CD4-positive, alpha-beta T cell treated with Interferon alpha-2 for 1 hour (primary cell): ENCODE measurements at regions not wholly inside any gene's neighbourhood (a gene's known extent, or its start where the extent isn't known, plus 50 kb on each side); places are given as distances from the start of the nearest gene placed in this dataset.

ENCODE experiments used
- DNase-seq, 2 donors: peaks; one replicate each; pipeline ENCODE4 v3.0.0-alpha.2; 2020 to 2022

DNA sequence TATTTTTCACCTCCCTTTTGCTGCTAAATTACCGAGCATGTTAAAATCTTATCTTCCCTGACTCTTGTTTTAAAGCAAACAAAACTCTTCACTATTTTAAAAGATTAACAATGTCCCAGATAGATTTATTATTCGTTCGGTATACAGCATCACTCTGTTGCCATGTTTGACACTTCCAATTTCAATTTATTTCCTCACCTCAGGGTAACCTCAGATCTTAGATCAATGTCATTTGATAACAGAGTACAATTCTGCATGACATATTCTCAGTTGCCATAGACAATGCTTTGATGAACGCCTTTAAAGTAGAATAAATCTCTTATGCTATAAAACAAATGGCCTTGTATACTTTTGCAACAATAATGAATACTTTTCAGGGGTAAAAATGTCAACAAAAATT lies 1078.1 kb upstream of the IGFBP7 start:
- DNase-seq = no peak

DNA sequence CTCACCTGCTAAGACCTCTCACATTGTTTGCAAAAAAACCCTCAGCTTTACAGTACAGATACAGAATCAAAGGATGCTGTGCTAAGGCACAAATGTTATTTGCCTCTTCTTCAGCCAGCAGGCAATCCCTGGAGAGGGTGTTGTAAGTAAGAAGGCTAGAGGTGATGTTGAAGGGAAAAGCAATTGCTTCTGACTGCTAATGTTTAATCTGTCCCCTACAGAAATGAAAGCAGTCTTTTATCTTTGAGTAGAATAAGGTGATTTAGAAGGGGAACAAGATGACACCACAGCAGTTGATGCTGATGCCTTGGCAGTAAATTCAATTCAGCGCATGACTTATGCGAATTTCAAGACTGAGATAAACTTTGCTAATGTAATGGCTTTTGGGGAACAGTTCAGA lies 1064.8 kb upstream of the IGFBP7 start:
- DNase-seq = no peak

DNA sequence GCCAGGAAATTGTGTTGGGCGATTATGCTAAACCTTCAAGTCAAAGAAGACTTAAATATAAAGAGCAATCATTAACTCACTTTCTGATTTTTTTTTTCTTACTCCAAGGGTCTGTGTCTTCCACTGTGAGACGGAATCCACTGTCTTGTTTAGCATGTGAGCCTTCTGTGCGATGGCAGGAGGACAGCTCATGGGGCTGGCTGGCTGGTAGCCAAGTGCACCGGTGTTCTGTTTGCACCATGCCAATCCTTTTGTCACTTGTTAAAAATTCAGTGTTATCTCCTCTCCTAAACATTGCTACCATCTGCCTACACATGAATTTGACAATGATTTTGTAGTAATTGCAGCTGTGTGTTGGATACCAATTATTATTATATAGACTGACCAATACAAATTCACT lies 1056.3 kb upstream of the IGFBP7 start:
- DNase-seq = no peak

DNA sequence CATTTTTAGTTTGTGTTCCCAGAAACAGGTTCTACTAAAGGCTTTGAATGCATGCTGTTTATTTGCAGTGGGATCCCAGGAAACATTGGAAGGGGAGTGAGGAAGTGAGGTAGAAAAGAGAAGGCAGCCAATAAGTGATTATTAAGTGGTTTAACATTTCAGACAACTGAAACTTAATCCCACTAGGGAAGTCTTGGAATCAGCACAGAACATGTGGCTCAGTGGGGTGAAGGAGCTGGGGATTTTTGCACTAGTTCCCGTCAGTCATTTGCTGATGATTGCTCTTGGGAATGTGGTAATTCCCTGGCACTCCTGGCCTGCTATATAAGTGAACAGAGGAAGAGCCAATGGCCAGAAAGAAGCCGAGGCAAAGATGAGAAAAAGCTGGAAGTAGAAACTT lies 1053.0 kb upstream of the IGFBP7 start:
- no peak for DNase-seq

DNA sequence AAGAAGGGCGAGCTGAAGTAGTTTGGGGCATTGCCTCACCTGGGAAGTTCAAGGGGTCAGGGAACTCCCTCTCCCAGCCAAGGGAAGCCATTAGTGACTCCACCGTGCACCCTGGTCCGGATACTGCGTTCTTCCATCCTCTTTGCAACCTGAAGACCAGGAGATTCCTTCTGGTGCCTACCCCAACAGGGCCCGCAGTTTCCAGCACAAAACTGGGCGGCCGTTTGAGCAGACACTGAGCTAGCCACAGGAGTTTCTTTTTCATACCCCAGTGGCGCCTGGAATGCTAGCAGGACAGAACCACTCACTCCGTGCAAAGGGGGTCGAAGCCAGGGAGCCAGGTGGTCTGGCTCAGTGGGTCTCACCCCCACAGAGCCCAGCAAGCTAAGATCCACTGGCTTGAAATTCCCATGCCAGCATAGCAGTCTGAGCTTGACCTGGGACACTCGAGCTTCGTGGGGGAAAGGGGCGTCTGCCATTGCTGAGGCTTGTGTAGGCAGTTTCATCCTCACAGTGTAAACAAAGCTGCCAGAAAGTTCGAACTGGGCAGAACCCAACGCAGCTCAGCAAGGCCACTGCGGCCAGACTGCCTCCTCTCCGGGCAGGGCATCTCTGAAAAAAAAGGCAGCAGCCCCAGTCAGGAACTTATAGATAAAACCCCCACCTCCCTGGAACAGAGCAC lies 1039.4 kb upstream of the IGFBP7 start:
- no peak for DNase-seq

DNA sequence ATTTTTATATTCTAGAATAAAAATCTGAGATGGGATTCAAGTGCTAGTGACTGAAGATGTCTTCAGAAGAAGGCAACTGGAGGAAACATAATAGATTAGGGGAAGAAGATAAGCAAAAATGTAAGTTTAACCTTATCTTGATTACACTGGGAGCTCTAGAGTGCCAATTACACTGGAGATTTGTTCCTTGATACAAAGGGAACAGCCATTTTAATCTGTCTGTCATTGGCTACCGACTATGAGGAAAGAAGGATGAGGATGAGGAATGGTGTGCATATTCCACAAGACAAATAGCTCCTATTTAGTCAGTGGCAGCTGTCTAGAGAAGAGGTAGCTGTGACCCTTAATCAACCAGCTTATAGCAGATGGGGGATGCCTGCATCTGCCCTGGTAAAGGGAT lies 1034.5 kb upstream of the IGFBP7 start:
- no peak for DNase-seq

DNA sequence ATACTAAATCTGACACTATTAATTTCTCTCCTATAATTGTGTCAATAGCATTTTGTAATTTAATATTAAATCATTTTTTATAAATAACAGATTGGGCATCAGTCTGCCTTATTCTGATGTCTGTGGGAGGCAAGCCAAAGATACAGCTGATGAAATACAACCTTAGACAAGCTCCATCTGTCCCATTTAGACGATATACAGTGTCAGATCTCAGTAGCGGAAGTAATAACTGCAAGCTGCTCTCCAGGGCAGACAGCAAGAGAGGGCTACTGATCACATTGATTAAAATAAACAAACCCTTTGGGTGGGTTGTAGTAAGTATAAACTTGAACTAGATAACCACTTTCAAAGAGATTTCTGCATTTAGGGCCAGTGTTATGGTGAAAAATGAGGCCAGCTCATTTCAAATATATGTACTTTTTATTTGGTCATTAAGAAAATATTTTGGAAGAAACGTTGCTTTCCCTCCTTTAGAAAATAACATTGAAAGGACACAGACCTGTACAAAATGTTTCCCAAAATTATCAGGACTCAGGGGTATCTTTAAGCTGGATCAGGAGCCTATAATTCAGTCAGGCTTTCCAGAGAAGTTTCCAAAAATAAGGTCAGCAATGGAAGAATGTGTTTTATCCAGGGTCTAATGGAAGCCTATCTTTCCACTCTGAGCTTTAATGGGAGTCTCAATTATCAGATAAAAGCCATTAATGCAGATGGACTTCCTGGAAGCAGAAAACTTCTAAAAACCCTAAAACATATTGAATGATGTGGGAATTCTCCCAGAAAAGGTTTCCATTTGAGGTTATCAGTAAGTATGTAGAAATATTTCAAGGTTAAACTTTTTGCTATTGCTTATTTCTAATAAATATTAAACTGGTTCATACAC lies 1028.8 kb upstream of the IGFBP7 start:
- DNase-seq = no peak

DNA sequence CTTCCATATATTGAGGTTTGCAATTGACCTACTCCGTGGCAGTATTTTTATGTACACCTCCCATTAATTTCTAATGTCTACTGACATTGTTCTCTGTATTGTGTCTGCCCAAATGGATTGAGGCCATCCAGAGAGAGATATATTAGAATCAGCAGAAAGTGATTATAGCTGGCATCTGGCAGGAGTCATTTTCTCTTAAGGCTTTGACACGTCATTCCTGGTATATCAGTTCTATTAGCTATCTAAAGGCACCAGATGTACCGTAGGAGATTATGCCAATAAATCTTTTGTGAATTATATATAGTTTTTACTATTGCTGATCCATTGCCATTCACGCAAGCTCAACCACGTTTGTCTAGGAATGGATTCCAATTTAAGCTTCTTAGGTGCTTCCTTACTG lies 1026.4 kb upstream of the IGFBP7 start:
- no peak for DNase-seq

DNA sequence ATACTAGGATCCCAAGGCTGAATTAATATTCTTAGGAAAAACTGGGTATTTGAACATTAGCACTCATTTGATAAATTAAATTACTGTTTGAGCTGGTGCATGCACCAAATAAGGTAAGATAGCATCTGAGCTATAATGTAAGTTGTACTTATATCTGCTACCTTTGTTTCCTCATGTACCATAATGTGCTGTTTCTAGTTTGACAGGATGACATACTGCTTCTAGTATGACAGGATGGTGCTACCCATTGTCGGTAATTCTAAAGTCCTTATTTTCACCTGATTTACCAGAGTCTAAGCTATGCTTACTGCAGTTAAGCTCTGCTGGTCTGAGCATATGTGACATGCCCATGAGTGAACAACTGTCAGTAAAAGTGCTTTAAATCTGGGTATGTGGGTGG lies 1017.5 kb upstream of the IGFBP7 start:
- no peak for DNase-seq

DNA sequence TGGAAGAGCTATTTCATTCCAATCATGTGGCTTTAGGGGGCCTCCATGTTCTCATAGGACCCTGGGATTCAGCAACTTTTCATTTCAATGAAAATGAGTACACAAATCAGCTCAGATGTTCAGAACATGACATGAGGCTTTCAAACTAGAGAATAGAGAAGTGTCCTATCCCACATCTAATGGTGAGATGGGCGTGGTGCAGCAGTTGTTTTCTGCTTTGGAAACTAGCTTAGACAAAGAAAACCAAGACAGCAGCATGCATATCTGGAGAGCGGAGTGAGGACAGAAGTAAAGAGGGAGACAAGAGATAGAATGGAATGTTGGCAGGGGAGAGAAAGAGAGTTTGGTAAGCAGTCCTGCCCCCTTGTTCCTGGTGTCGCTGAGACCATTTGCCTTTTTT lies 1009.1 kb upstream of the IGFBP7 start:
- no peak for DNase-seq

DNA sequence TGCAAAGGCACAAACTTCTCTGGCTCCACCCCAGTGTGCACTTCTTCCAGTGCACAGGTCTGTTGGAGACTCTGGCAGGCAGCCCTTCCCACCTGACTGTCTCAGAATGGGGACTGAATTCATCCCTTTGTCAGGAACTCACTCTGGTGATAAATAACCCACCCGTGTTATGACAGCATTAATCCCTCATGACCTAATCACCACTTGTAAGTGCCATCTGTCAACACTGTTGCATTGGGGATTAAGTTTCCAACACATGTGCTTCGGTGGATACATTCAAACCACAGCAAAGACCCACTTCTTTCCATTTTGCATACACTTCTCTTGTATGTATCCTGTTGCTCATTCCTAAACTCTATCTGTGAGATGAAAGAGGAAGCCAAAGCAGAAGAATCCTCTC lies 1002.9 kb upstream of the IGFBP7 start:
- DNase-seq = no peak

DNA sequence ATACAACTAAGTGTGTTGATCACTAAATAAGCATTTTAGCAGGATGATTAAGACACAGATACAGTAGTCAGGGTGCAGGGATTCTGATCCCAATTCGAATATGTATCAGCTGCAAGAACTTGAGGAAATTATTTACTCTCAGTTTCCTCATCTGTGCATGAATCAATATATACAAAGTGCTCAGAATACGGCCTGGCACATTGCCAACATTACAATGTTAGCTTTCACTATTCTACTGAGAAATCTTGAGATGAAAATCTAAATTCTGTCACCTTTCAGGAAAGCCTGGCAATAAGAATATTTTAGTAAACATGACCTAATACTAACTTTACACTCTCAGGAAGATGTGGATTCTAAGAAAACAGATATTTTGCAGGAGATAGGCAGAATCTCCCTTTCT lies 1001.6 kb upstream of the IGFBP7 start:
- DNase-seq = no peak

DNA sequence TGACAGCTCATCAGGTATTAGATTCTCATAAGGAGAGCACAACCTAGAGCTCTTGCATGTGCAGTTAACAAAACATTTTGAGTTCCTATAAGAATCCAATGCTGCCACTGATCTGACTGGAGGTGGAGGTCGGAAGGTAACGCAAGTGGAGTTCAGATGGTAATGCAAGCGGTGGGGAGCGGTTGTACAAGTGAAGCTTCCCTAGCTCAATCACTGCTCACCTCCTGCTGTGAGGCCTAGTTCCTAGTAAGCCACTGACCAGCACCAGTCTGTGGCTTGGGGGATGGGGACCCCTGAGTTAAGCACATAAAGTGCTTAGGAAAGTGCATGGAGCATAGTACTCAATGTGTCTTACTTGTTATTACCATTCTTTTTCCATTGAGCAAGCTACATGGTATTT lies 983.2 kb upstream of the IGFBP7 start:
- no peak for DNase-seq

DNA sequence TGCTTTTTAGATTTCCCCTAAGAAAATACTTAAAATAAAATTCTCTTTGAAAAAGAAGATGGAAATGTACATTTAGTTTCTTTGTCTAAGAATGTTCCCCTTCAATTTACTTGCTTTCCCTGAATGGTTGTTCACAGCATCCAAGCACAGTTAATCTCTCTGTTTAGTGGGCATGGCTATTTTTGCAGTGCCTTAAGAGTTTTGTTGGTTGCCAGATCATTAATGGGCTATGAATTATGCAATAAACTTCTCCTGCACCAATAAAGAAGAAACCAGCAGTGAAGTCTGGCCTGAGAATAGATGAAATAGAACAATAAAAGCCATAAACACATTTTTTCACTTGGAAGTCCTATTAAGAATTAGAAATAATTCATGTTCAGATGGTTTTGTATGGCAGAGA lies 980.4 kb upstream of the IGFBP7 start:
- DNase-seq = no peak

DNA sequence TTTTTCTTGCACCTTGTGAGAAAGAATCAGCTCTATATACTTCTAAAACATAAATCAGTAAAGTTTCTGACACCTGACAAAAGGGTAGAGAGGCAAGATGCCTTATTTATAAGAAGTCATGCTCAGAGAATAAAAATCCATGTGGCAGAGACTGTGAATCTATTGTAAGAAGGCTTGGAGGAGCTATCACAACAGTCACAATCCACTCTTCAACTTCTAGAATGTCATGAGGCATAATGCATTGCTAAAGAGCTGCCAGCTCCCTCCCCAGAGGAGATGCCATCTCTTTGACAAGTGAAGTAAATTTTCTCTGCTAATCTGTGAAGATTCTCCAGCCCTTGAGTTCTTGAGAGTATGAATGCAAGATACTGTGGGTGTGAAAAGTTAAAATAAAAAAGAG lies 971.2 kb upstream of the IGFBP7 start:
- no peak for DNase-seq

DNA sequence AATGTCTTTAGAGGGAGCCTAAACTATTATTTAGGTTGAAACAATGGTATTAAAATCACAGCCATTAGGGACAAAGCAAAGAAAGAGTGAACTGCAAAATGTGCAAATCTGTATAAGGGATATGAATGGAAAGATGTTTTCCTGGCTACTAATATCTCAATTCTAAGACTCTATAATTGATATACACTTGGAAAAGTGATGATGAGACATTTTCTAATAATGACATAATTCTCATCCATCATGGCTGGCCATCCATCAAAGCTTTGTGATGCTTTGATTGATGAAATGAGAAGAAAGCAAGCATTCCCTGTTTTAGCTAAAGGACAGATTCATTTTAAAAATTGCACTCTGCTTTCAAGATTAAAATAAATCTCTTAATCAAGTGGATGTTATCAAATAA lies 965.5 kb upstream of the IGFBP7 start:
- no peak for DNase-seq

DNA sequence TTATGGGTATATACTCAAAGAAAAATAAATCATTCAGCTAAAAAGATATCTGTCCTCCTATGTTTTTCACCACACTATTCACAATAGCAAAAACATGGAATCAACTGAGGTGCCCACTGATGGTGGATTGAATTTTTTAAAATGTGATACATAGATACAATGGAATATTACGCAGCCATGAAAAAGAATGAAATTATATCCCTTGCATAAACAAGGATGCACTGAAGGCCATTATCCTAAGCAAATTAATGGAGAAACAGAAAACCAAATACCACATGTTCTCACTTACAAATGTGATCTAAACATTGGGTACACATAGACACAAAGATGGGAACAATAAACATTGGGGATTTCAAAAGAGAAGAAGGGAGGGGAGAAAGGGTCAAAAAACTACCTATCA lies 964.2 kb upstream of the IGFBP7 start:
- no peak for DNase-seq

DNA sequence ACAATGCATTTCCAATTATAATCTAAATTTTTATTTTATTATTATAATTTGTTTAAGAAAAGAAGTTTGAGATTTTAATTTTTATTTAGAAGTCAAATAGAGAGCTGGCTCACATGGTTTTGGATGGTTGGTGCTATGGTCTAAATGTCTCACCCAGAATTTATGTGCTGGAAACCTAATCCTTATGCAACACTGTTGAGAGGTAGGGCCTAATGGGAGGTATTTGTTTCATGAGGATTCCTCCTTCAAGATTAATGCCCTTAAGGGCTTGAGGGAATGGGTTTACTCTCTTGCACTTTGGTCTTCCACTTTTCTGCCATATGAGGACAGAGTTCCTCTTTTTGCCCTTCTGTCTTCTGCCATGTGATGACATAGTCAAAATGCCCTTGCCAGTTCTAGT lies 960.5 kb upstream of the IGFBP7 start:
- no peak for DNase-seq

DNA sequence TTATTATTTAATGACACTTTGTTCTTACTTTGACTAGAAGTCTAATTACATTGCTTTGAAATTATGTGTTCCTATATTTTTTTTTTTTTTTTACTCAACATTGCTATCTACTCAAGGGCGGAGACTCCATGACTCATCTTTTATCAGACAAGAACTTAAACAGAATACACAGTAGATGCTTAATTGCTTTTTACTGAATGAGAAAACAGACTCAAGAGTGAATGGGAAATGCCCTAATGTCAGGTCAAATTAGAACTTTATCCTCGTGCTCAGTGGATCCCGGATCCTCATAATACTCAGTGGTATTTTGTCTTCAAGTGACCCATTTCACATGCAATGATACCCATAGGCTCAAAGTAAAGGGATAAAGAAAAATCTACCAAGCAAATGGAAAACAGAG lies 954.5 kb upstream of the IGFBP7 start:
- no peak for DNase-seq

DNA sequence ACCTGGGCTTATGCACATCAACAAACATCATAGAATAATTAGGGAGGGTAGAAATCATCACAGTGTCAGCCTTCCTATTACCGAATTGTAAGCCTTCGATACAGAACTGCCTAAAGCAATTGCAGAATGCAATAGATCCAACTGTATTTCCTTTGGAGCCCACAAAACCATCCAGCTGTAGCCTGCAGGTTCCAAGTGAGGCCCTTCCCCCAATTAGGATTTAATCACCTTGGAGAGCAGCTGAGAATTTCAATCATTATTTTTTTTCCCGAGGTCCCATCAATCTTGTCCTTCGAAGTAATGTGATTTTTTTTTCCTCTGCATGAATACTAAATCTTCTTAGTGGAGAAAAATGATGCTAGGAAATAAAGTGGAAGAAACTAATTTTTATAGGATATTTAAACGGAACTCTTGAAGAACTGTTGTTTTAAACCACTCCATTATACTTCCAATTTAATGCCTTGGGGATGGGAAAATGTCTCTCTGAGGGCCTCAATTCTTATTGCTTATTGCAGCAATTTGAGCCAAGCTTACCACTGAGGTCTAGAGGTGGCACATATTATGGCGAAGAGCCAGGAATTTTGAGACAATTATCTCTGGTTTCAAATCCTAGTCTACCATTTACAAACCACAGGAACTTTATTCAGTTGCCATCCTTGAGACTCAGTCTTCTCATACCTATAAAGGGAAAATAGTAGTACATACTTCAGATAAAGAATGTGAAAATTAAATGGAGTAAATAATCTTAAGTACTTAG lies 953.4 kb upstream of the IGFBP7 start:
- DNase-seq = no peak

DNA sequence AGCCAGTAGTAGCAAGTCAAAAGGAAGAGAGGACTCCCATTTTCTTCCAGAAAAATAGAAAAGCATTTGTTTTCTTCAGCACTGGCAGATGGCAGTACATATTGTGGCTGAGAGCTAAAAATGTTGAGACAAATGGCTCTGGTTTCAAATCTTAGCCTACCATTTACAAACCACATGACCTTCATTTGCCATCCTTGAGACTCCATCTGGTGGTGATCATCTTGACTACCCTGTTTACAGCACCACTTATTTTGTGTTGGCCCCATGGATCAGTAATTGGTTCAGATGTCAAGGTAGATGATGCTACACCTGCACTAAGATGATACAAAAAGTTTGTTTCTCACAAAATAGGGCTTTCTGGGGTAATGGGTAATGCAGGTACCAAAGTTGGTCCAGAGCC lies 951.8 kb upstream of the IGFBP7 start:
- no peak for DNase-seq

DNA sequence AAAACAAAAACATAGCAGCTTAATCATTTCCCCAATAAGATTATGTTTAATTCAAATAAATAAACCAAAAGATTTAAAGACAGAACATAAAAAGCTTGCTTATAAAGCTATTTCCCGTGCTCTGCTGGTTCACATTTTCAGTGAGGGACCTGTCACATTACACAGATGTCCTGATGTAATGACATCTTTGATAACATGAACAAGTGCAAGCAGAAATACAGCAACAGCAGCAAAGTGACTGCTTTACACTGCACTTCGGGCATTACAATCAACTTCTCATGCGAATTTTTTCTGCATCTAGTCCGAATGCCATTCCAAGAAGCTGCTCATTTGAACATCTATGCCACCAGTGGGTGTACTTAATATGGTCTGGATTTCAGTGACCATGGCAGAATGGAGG lies 940.3 kb upstream of the IGFBP7 start:
- DNase-seq = no peak

DNA sequence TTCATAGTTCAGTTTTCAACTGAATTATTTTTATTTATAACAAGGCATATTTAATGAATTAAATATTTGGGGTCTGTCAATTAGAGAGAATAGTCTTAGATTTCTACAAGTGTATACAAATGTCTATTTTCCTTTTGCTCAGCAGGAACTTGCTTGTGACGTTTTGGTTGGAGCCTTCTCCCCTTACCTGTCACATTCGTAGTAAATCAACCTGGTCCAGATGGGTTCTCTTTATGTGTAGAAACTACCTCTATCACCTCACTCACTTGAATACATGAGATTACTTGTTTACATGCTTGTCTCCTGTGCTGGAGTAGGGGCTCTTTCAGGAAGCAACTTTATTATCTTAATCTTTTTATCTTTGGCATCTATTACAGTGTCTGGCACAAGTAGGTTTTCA lies 938.3 kb upstream of the IGFBP7 start:
- no peak for DNase-seq

DNA sequence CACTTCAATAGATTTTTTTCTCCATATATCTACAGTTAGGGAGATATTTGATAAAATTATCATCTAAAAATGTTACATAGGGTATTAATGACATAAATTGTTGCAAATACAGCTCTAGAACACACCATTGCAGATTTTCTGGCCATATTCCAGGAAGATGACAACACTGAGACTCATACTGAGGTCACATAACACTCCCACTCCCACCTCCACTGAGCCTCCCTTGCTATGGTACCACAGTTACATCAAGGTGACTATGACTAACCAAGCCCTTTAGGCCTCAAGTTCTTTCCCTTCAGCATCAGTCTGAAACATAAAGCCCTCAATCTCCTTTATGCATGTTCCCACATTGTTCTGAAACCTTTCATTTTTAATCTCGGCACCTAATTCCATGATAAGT lies 932.0 kb upstream of the IGFBP7 start:
- DNase-seq = no peak
